DOHH2 (cell line): ENCODE measurements at regions not wholly inside any gene's neighbourhood (a gene's known extent, or its start where the extent isn't known, plus 50 kb on each side); places are given as distances from the start of the nearest gene placed in this dataset.

Experiments used
- CTCF ChIP-seq: fragments of 200-600 bp; sonication (generic); IDR thresholded peaks from one replicate; pipeline ENCODE4 v1.5.1; 2014; ENCODE audit warnings: antibody characterized with exemption, mild to moderate bottlenecking, low read depth, low read length; ENCODE audit not compliant: poor library complexity, severe bottlenecking
- EZH2phosphoT487 ChIP-seq: fragments of 200-600 bp; sonication (generic); IDR thresholded peaks from 2 replicates; pipeline ENCODE4 v1.6.1; 2017; ENCODE audit warnings: borderline replicate concordance, mild to moderate bottlenecking, antibody characterized with exemption, low read length, moderate library complexity, mixed read lengths

- TF ChIP-seq CTCF = no peak
- no peak for TF ChIP-seq EZH2phosphoT487
Measured at GRCh38 chr1:17880449-17880848, 125.3 kb downstream of the ACTL8 start.
